Stimulated activated CD4-positive, alpha-beta T cell treated with anti-CD3 and anti-CD28 coated beads, TNF-alpha, amount 100 ng/mL, for 4 hours (primary cell): ENCODE measurements at regions not wholly inside any gene's neighbourhood (a gene's known extent, or its start where the extent isn't known, plus 50 kb on each side); places are given as distances from the start of the nearest gene placed in this dataset.
"Not testable (repeated sequence)": the region's sequence is repeated elsewhere in the genome, so short reads cannot be mapped to it uniquely, and the experiment has no call there.

Experiments
- DNase-seq, 3 experiments: peaks; one replicate each; pipeline ENCODE4 v3.0.0-alpha.2; 2020; ENCODE audit warnings: low read depth in 3 of 3

- no peak for DNase-seq
Observed at GRCh38 chr12:114616081-114616480, 67.9 kb downstream of the TBX3 start.

GRCh38 chr12:114614040-114614439 is 69.9 kb downstream of the TBX3 start:
- no peak for DNase-seq

- no peak for DNase-seq
Observed at GRCh38 chr12:114612062-114612461, 71.9 kb downstream of the TBX3 start.

DNA sequence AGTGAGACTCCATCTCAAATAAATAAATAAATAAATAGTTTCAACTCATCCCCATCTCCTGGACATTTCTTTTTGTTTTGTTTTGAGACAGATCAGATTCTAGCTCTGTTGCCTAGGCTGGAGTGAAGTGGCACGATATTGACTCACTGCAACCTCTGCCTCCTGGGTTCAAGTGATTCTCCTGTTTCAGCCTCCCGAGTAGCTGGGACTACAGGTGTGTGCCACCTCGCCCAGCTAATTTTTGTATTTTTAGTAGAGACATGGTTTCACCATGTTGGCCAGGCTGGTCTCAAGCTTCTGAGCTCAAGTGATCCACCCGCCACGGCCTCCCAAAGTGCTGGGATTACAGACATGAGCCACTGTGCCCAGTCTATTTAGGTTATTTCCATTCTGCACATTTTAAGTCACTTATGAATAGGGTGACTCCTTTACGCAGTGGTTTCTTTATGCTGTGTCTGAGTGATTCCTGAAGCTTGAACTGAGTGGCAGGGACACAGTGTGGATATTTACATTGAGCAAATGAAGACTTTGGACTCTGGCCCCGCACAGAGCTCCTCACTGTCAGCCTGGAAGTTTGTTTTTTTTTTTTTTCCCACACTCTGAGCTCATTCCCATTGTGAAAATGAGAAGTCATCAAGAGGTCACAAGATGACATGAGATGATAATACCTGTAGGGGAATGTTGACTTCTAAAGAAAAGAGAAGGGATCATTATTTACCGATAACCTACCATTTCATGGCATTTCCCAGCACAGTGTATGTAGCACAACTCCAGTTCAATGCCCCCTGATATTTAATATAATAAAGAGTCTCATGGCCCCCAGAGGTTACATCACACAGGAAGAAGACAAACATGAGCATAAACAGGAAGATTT is 72.6 kb downstream of the TBX3 start:
- no peak for DNase-seq

GRCh38 chr12:114608509-114608908 is 75.5 kb downstream of the TBX3 start:
- no peak for DNase-seq

GRCh38 chr12:114605918-114606317 is 78.1 kb downstream of the TBX3 start:
- no peak for DNase-seq

DNA sequence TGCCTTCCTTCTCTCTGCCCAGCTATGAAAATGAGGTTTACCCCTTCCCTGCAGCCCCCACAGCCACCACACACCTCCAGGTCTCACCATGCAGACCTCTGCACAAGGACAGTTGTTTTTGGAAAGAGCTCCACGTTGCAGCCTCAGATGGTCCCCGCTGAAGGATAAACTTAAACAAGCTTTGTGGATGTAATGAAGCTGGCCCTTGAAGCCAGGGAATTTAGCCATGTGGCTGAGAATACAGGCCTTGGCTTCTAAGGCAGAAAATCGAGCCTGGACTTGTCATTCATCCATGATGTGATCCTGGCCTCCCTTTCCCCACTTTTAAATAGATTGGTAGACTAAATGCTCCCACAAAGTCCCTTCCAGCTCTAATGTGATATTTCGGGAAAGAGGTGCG is 79.4 kb downstream of the TBX3 start:
- no peak for DNase-seq

GRCh38 chr12:114600584-114600983 is 83.4 kb downstream of the TBX3 start:
- DNase-seq = not testable (repeated sequence)

GRCh38 chr12:114598111-114598510 is 85.9 kb downstream of the TBX3 start:
- DNase-seq = no peak

- no peak for DNase-seq
Observed at GRCh38 chr12:114592946-114593345, 91.0 kb downstream of the TBX3 start.

DNA sequence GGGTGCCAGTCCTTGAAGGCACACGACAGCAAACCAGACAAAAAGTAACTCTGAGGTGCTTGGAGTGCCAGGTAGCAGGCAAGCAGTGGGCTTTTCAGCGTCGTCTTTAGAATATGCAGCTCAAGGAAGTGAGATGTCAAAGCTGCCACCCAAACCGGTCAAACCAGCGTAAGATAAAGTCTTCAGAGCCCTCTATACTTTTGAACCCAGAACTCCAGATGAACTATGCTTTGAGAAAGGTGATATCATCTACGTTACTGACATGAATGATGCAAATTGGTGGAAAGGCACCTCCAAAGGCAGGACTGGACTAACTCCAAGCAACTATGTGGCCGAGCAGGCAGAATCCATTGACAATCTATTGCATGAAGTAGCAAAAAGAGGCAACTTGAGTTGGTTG is 95.9 kb downstream of the TBX3 start:
- DNase-seq = no peak

GRCh38 chr12:114580306-114580705 is 103.7 kb downstream of the TBX3 start:
- no peak for DNase-seq

DNA sequence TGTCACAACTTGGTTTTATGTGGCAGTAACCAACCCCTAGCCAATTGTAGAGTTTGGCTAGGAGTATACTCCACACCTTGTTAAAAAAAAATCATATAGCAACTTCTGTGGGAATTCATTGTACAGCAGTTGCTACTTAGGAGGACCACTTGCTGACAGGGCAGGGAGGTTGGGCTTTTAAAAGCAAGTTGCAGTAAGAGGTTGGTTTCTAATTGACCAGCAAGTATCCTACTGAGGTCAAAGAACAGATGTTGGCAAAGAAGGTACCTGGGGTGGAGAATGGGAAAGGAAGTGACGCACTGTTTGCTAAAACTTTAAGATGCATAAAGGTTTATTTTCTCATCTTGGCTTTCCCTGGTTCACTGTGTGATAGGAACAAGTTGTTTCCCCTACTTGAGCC is 104.6 kb downstream of the TBX3 start:
- no peak for DNase-seq

DNA sequence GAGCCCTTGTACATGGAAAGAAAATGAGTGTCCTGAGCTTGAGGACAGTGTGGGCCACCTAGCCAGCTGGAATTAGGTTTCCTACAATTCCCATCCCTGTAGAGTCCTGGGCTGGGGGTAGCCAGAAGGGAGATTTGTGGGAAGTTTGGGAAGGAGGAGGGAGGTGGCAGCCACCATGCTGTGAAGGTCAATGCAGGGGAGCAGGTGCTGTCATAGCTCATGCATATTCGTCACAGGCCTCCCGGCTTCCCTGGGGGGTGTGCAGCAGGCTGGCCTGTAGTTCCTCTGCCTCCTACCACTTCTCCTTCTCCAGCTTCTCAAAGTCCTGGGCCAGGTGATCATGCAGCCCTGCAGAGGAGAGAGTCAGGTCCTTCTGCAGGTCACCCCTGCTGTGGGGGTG is 121.3 kb downstream of the TBX3 start:
- no peak for DNase-seq

DNA sequence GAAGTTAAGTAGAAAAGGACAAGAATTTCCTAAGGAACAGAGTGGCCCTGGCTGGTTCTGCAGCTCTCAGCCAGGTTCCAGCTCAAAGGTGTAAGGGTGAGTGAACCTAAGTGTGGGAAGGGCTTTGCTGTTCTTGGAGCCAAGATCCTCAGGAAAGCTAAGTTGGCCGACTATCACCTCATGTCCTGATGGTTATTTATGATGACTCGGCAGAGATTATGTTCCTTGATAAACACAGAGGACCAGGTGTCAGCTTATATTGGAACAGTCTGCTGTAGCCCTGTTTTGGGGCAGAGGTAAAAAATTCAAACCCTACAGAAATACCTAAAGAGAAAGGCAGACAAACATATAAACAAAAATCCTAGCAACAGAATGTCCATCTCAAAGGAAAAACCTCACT is 128.5 kb downstream of the TBX3 start:
- DNase-seq = no peak

- no peak for DNase-seq
Observed at GRCh38 chr12:114547636-114548035, 136.3 kb downstream of the TBX3 start.

- DNase-seq = no peak
Observed at GRCh38 chr12:114530417-114530816, 124.5 kb upstream of the TBX5 start.

- DNase-seq = no peak
Observed at GRCh38 chr12:114529966-114530365, 124.0 kb upstream of the TBX5 start.

GRCh38 chr12:114528766-114529165 is 122.8 kb upstream of the TBX5 start:
- DNase-seq = no peak

GRCh38 chr12:114521160-114521559 is 115.2 kb upstream of the TBX5 start:
- DNase-seq = not testable (repeated sequence)

GRCh38 chr12:114512351-114512750 is 106.4 kb upstream of the TBX5 start:
- no peak for DNase-seq

DNA sequence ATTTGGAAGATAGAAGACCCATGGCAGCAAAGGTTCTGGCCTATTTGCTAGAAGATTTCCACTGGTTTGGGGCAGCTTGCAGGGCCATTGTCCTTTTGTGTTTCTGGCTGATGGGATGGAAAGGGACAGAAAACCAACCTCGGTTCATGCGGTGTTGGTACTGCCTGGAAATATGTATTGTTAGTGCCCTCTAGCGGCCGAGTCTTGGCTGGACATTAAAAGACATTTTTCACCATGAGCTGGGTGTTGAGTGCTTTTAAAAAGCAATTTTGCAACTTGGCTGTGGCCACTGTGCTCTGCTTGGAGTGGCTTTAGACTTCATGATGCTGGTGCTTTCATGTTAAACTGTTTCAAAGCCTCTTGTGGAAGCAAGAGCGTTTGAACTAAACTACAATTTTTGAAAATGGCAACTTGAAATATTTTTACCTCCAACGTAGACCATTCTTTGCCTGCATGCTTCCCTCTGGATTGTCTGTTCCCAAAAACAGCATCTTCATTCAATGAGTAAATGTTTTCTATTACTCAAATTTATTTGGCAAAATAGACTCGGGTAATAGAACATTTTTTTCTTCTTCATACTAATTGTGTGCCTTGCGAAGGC is 102.7 kb upstream of the TBX5 start:
- DNase-seq = peak; percentile 10 to 24 (median 20)

- DNase-seq = no peak
Observed at GRCh38 chr12:114506651-114507050, 100.7 kb upstream of the TBX5 start.
